Activated CD4-positive, alpha-beta T cell treated with anti-CD3 and anti-CD28 coated beads, Interleukin-2, Interleukin-6, amounts not matched to agents 100 ng/mL and 50 ng/mL, durations not matched to agents 16 hours and 8 hours (primary cell): ENCODE measurements at regions not wholly inside any gene's neighbourhood (a gene's known extent, or its start where the extent isn't known, plus 50 kb on each side); places are given as distances from the start of the nearest gene placed in this dataset.
"Not testable (repeated sequence)": the region's sequence is repeated elsewhere in the genome, so short reads cannot be mapped to it uniquely, and the experiment has no call there.

Source experiments
- DNase-seq: peaks from one replicate; pipeline ENCODE4 v3.0.0-alpha.2; 2020

DNA sequence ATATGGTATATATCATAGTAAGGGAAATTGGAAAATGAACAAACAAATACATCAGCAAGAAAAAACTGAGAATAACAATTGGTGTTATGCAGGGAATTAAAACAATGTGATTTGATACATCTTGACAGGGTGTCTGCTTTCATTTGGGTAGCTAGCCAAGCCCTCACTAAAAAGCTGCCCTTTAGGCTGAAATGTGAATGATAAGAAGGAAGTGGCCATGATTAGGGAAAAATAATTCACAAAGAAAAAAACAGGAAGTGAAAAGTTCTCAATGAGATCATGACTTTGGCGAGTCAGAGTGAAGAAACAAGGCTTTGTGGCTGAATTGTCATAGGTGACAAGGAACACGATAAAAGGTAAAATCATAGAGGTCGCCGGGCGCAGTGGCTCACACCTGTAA lies 675.8 kb upstream of the SLIT2 start:
- DNase-seq = no peak

DNA sequence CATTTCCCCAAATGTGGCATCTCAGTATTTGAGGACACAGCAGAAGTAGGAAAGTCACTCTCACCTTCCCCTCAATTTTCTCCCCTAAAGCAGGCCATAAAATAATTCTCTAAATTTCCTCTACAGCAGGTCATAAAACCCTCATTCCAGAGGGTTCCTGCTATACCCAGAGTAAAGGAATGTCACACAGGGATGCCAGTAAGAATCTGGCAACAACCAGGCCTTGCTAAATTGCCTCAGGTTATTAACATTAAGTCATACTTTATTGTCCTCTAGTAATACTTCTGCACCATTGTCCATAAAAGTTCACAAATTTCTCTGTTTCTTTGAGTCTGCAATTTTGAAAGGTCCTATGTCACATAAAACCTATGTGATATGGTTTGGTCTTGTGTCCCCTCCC lies 685.7 kb upstream of the SLIT2 start:
- DNase-seq = no peak

DNA sequence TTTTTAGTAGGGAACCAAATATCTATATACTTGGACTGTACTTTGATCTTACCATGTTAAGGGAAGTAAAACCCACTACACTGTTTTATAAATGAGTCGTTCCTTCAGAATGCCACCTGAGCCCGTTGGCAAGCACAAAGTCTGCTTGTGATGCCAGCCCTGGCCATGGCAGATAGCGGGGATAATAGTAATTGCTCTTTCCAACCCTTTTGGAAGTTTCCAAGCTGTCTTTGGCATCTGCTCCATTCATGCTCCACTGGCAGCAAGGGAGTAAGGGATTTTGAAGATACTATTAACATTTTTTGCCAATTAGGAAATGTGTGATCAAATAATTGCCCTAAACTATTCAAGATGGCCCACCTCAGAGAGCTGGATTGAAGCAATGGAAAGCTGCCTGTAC lies 689.2 kb upstream of the SLIT2 start:
- no peak for DNase-seq

DNA sequence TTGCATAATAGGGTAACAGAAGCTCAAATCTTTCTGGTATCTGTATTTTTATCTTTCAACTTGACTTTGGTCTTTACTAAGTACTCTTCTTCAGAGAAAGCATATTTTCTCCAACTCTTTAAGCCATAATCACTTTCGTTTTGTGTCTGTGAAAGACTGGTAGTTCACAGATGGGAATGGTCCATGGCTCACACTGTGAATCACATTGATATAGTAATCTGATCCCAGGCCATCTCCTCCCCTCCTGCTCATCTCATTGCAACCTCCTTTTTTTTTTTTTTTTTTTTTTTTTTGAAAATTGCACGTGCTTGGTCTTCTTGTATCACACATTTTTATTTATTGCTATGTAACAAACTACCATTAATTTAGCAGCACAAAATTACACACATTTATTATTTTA lies 694.5 kb upstream of the SLIT2 start:
- DNase-seq = no peak

DNA sequence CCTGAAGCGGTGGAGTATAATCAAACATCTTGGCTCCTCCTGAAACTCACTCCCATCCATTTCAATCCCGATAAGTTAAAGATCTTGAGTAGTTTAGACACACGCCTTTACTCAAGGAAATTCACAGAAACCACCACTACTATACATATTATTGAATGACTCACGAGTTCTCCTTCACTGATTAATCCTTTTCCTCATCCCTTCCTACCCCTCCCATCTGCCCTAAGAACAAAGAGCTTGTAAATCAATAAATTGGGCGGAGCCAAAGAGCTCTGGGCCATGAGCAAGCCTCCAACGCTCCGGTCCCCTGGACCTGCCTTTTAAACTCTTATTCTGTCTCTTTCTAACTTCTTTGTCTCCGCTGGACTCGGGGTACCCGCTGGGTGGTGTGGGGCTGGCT lies 695.4 kb upstream of the SLIT2 start:
- DNase-seq = not testable (repeated sequence)

DNA sequence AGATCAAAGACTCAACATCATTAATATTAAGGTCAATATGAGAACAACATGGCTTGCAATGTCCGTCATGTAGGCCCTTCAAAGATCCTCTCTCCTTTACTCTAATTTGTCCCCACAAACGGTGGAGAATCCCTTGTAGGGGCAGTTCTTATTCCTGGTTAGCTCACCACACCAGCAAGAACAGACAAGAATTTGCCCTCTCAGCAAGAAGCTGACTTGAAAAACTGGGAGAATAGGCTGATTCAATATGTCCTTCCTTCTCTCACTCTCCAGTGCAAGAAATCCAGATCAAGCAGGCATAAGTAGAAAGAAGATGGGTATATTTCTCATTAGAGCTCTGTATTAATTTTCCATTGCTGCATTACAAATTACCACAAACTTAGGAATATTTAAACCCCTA lies 704.2 kb upstream of the SLIT2 start:
- no peak for DNase-seq

DNA sequence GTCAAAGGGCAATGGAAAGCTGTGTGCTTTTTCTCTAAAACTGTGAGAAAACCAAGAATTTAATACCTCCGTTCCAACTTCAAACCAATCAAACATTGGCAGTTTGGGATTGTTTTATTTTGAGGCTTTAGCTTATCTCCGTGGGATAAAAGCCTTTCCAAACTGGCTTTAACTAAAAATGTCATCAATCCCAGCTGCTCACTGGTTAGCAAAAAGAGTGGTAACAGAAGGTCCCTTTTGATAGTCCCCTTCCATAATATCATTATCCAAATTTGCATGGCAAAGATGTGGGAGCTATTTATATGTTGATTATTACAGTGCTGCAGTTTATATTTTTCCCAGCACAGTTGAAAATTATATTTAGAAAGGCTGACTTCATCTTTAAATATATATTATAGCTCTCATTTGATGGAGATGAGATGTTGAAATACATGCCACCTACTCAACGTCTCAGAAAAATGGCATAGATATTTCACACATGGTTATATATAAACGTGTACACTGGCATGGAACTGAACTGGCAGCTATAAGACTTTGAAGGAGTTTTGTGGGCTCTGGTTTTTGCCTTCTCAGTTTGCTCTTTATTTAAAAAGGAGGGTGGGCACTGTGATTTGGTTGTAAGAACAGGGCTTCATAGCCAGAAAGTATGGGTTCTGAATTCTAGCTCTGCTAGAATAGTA lies 707.1 kb upstream of the SLIT2 start:
- no peak for DNase-seq

DNA sequence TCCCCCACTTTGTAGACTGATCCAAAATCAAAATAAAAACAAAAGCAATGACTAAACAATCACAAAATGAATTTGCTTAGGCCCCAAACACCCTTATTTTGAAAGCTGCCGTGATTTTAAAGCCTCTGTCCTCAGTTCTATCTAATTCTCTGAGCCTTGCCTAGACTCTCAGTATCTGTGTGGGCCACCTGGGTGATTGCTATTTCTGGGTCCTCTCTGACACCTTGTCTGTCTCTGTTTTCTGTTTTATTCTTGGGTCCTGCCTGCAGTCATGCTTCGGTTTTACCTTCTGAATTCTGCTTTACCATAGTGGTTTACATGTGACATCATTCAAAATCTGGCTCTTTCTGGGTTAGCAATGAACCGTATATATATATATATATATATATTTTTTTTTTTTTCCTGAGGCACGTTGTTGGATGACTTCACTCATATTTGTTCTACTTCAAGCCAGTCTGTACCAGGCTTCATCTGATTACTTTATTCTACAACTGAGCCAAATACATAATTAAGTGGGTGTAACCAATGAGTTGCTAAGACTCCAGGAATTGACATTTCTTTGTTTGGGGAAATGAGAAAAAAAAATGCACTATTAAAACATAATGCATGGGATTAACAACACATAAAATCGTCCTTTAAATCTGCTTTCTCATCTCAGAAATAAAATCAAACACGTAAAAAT lies 710.7 kb upstream of the SLIT2 start:
- DNase-seq = no peak

DNA sequence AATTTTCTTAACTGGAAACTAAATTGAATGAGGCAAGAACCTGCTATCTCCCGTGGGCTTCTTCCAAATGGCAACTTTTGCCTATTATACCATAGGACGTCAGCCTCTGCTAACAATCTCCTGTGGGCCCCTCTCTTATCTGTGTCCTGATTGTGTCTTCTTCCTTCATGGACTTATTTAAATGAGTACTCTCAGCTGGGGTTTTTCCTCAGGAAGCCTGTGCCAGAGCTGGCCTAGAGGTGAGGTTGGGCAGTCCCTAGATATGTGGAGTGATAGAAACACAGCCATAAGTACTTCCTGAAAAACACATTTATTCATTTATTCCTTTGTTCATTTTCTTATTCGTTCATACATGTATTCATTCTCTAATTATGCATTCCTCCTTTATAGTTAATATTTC lies 712.5 kb upstream of the SLIT2 start:
- DNase-seq = no peak

DNA sequence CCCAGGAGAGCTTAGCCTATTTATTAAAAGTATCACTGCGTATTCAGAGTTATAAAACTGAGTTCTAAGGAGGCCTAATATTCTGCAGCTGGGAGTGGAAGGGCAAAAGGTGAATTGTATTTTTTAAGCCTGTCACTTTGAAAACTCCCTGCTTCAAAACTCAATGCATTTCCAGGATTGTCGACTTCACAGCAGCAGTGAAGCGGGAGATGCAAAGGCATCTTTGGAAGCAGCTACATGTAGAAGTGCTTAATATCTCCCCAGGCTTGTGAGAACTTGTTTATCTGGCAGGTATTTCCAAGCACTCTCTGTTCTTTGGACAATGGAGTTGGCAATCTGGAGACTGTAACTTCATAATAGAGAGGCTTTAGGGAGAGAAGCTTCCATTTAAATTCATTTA lies 717.5 kb upstream of the SLIT2 start:
- no peak for DNase-seq

DNA sequence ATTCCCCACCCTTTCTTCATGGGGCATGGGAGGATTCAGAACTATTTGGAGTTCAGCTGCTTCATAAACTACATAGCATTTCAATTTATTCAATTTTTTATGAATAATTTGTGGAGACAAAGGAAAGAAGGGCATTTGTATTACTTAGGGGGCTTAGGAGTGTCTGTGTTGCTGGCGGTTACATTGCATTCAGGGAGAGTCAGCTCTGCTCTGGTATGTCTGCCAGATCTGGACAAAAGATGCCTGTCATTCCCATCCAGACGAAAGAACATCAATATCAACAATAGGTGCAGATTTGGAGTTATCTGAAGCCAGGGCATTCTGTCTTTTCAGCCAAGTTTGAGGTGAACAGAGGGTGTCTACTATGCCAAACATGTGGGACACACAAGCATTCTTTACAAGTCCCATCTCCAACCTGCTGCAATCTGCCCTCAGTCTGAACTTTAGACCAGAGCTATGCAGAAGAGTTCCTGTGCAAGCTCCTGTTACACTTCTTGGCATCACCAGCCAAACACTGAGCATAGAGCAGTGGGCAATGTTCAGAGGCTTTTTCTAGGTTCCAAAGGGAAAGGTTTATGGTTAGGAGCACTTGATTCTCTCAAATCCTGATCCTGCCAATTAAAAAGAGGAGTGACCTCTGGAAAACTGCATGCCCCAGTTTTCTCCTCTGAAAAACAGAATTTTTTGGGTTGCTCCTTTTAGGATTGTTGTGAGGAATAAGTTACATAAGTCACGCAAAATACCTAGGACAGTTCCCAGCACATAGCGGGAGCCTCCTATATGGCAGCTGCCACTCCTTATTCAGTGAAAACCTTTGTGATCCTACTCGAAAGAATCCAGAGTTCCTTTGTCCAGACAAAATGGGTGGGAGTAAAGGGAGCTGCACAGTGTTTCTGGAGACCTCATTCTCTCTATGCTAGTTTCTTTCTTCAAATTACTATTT lies 719.5 kb upstream of the SLIT2 start:
- no peak for DNase-seq

DNA sequence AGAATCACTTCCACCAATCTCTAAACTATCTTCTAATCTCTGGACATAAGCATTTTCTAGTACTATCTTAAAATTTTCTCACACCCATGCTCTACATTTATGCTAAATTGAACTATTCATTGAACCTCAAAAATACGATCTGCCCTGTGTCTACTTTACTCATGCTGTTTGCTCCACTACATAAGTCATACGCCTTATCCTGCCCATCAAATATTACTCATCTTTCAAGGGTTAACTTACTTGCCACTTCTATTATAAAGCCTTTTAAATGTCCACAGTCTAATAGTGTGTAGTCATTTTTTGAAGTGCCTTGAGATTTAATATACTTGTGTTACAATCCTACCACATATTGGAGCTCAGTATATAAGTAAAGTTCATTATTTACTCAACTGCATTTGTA lies 727.7 kb upstream of the SLIT2 start:
- DNase-seq = no peak

DNA sequence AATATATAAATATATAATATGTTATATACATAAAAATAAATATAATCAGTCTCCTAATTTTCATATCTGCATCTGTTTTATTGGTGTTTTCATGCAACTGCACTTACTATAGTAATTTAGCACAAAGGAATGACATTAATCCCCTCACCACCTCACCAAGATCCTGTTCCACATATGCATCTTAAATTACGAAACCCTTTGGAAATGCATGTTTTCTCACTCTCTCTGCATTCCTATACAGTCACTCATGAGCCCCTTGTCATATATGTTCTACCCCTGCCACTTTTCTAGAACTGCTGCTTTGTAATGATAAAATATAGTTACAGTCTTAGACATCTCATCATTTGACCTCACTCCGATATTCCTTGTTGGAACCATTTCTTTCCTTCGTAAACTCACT lies 728.7 kb upstream of the SLIT2 start:
- DNase-seq = no peak

DNA sequence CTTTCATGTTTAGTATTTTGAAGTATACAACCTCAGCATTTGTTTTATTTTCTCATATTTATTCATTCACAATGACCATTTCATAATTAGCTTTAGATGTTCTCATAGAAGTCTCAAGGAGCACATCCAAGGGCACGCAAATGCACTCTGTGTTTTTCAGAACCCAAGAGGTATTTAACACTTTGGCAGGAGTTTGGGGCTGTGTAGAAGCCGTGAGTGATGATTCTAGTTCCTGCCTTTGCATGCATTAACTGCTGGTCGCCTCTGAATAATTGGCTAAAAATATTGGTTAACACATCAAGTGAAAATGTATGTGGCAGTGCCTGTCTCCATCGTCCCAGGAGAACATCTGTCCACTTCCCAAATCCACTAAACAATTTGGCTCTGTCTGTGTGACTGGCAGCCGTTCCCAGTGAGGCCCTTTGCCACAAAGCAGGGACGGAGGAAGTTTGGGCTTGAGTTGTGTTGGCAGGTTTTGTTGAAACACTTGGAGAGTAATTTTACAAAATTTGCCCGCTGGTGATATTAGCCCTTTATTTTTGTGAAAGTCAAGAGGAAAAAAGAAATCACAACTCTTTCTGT lies 730.7 kb upstream of the SLIT2 start:
- DNase-seq = no peak

DNA sequence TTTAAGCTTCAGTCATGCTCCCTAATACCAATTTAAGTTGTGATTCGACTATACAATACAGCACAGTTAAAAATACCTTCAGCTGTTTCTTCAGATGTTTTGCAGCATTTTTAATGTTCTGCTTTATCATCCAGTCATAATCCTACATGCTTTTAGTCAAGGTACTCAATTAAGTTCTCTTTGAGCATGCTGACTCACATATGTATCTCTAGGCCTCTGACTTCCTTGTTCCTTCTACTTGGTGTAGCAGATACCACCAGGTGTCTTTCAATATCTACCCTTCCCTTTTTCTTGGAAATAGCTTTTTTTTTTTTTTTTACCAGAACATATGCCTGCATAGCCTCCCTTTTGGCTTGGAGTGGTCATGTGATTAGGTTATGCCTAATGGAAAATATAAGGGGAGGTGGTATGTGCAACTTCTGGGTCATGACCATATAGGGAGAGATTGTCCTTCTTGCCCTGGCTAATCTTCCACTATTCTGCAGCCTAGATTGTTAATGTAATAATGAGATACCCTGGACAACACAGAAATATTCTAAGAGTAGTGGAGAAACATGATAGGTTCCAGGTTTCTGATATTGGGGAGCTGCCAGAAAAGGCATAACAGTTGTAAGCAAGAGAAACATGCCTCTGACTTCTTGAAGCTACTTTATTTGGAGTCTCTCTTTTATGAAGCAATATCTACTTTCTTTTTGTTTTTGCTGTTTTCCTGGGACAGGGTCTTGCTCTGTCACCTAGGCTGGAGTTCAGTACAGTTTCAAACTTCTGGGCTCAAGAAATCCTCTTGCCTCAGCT lies 737.2 kb upstream of the SLIT2 start:
- DNase-seq = no peak

DNA sequence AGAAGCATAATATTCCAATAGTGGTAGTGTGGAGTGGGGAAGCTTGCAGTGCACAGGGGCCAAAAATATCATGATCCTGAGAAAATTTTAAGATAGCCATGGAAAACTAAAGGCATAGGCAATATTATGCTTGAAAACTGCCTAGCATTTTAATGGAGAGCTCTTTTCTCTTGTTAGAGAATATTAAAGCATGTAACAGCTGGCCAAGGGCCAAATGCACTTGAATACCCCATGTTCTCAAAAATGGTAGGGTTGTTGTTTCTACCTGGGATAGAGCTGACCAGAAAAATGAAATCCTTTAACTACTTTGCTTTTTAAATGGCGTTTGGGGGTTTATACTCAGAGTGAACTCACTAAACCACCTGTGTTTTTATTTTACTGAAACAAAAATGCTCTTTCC lies 739.6 kb upstream of the SLIT2 start:
- no peak for DNase-seq

DNA sequence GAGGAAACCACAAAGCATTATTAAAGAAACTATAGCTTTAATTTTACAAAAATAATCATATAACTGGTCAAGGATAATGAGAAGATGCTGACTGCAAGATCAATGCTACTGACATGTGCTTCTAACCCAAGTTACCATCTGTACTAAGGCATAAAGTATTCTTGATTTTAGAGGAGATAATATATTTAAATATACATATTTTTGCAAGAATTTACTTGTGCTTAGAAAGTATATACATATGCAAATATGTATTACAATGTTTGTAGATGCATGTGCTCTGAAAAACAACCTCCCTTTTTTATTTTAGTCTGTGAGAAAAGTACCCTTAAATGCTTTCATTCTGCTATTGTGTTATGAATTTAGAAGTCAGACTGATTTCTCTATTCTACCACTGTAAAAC lies 740.7 kb upstream of the SLIT2 start:
- DNase-seq = no peak

DNA sequence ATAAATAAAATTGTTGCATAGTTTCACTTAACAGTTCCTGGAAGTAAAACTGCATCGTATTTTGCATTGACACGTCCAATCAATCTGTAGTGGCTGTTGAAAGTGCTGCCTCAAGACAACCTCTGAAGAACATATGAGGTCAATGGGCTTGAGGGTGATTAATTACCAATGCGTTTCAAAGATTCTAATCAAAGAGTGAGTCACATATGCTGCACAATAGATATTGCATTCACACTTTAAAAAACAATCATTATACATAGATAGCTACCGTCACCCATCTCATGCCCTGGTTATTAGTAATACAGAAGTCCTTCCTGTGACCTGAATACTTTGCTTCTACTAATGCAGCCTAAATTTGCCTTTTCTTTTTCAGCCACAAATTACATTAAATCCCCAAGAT lies 743.3 kb upstream of the SLIT2 start:
- DNase-seq = no peak

DNA sequence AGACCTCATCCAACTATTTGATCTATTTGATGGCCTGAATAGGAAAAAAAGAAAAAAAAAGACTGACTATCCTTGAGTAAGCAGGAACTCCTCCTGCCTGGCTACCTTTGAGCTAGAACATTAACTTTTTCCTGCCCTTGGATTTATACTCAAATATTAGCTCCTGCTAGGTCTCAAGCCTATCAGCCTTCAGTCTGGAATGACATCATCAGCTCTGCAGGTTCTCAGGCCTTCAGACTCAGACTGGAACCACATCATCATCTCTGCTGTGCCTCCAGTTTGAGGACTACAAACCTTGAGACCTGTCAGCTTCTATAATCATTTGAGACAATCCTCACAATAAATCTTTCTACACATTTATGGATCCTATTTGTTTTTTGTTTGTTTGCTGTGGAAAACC lies 754.0 kb upstream of the SLIT2 start:
- no peak for DNase-seq

DNA sequence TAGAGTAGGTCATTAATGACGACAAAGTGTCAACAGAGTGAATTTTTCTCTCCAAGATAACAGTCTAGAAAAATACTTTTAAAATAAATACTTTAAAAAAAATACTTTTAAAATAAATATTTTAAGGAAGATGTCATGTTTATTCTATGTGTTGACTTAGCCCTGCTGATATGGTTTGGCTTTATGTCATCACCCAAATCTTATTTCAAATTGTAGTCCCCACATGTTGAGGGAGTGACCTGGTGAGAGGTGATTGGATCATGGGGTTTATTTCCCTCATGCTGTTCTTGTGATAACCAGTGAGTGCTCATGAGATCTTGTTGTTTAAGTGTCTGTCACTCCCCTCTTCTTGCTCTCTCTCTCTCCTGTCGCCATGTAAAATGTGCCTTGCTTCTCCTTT lies 754.9 kb upstream of the SLIT2 start:
- no peak for DNase-seq

DNA sequence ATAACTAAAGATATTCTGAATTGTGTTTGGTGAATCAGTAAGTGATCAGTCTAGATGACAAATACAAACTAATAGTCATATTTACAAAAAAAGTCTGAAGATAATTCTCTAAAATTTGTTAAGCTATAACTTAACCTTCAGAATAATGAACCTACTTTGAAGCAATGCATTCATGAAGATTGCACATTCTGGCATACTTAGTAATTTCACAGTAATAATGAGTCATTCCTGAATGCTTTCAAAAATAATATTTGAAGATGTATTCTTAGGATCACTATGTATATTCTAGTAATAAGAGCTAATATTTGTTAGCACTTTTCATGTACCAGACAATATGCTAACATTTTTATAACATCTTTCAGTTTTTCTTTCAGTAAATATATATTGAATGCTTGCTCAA lies 756.7 kb upstream of the SLIT2 start:
- DNase-seq = no peak

DNA sequence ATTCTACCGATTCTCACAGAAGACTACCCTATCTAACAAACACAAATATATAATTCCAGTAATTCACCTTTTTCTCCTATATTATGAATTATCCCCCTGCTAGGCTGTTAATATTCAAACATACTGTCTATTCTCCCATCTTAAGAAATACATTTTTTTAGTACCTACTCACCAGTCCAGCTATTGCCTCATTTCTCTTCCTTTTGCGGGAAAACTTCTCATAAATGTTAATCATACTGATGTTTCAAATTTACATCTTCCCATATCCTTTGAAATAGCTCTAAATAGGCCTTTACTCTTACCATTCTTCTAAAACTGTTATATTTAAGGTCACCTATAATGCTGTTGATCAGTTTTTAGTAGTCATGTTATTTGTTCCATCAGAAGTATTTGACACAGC lies 759.1 kb upstream of the SLIT2 start:
- no peak for DNase-seq

DNA sequence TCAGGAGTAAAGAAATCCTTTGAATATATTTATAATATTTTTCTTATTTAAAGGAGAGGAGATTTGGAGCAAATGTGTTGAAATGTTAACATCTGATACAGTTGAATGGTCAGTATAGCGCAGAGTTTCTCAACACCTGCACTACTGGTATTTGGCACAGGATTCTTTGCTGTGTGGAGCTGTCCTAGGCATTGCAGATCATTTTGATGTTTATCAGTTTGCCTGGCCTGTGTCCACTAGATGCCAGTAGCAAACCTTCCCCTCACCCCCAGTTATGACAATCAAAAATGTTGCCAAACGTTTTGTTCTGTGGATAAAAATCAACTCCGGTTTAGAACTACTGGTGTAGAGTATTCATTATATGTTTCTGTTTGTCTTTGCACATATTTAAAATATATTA lies 765.3 kb upstream of the SLIT2 start:
- DNase-seq = no peak
